Panc1 (cell line): ENCODE measurements at regions not wholly inside any gene's neighbourhood (a gene's known extent, or its start where the extent isn't known, plus 50 kb on each side); places are given as distances from the start of the nearest gene placed in this dataset.

ENCODE experiments used
- ATAC-seq: fragments of 200-7000 bp; cut with Tn5 transposase; 2 replicates; pipeline ENCODE4 v1.9.1; 2020; ENCODE audit warnings: mild to moderate bottlenecking, moderate library complexity
- BruUV-seq: library from RNA; stranded (reverse); fragments of 400-500 nt; replicated peaks from 2 replicates; lab custom pipeline; 2021; lab: Mats Ljungman, UMichigan
- CTCF ChIA-PET: fragments of 300-600 bp; sonication (Branson Sonifier 250); formaldehyde crosslinking; loops from one replicate; lab custom pipeline; 2022; ENCODE audit warnings: antibody characterized with exemption; lab: Charles Lee
- POLR2A ChIA-PET: fragments of 300-600 bp; sonication (Branson Sonifier 250); formaldehyde crosslinking; loops from one replicate; lab custom pipeline; 2022; ENCODE audit warnings: antibody characterized with exemption; lab: Charles Lee
- DNase-seq: peaks from one replicate; pipeline ENCODE4 v3.0.0-alpha.2; 2010; ENCODE audit warnings: low read depth, low spot score
- H3K27ac ChIP-seq: 2 replicates; pipeline ENCODE4 v1.5.1; 2011; ENCODE audit warnings: mild to moderate bottlenecking, low read length, inconsistent platforms
- H3K27me3 ChIP-seq: fragments of 200-500 bp; sonication (Bioruptor generic); 2 replicates; pipeline ENCODE4 v1.6.0; 2014; ENCODE audit warnings: low read length, inconsistent platforms; ENCODE audit not compliant: control insufficient read depth, insufficient read depth
- H3K36me3 ChIP-seq: fragments of 200-500 bp; sonication (Bioruptor generic); 2 replicates; pipeline ENCODE4 v1.5.1; 2014; ENCODE audit warnings: inconsistent platforms, mild to moderate bottlenecking, low read length, moderate library complexity; ENCODE audit not compliant: control insufficient read depth, insufficient read depth
- H3K4me1 ChIP-seq: 2 replicates; pipeline ENCODE4 v1.5.1; 2011; ENCODE audit warnings: inconsistent platforms, mild to moderate bottlenecking, low read length, moderate library complexity; ENCODE audit not compliant: control insufficient read depth, insufficient read depth
- H3K4me3 ChIP-seq, 2 experiments: 2 replicates each; pipeline ENCODE4 v1.5.1; 2011 to 2012; ENCODE audit warnings: low read depth in 2 of 2, low read length in 2 of 2, mild to moderate bottlenecking in 2 of 2, inconsistent platforms in 1 of 2, moderate library complexity in 1 of 2
- H3K9me3 ChIP-seq: fragments of 200-500 bp; sonication (Bioruptor generic); 2 replicates; pipeline ENCODE4 v1.5.1; 2014; ENCODE audit warnings: low read depth, mild to moderate bottlenecking, inconsistent platforms, low read length, moderate library complexity; ENCODE audit not compliant: control insufficient read depth, insufficient read depth
- CTCF ChIP-seq: fragments of 450-650 bp; IDR thresholded peaks from 2 replicates; pipeline ENCODE4 v1.5.1; 2017; ENCODE audit warnings: mild to moderate bottlenecking
- POLR2AphosphoS5 ChIP-seq: IDR thresholded peaks from 2 replicates; pipeline ENCODE4 v1.6.1; 2012; ENCODE audit warnings: mild to moderate bottlenecking, low read depth, low read length, moderate library complexity
- REST ChIP-seq, 2 experiments: IDR thresholded peaks; 2 replicates each; pipeline ENCODE4 v1.6.1; 2011 to 2012; ENCODE audit warnings: low read depth in 2 of 2, control low read depth in 1 of 2, low read length in 1 of 2, mild to moderate bottlenecking in 1 of 2, moderate library complexity in 1 of 2; ENCODE audit not compliant: insufficient read depth in 1 of 2
- SIN3A ChIP-seq: IDR thresholded peaks from 2 replicates; pipeline ENCODE4 v1.6.1; 2012; ENCODE audit warnings: low read depth, mild to moderate bottlenecking, low read length, moderate library complexity, borderline replicate concordance; ENCODE audit not compliant: insufficient read depth
- TCF7L2 ChIP-seq: IDR thresholded peaks from 2 replicates; pipeline ENCODE4 v1.6.1; 2011; ENCODE audit warnings: mild to moderate bottlenecking, low read depth, low read length, inconsistent platforms
- in situ Hi-C: cut with HindIII; loops from 2 replicates; pipeline ENCODE4 v1.10.0; 2016; ENCODE audit warnings: low sequenced_read_pairs, low pct_unique_long_range_greater_than_20kb
- intact Hi-C: fragments of 100-400 bp; cut with micrococcal nuclease; formaldehyde crosslinking; loops from one replicate; pipeline ENCODE4 v1.10.0; 2022; ENCODE audit not compliant: unreplicated experiment

- Histone ChIP-seq H3K9me3 (no peaks in the 10 kb centered on the region), H3K27ac (no peak overlapping the region), H3K4me3 (no peak overlapping the region), H3K27me3 (no peaks in the 10 kb centered on the region), H3K4me1 (no peaks in the 10 kb centered on the region), H3K36me3 (no peaks in the 10 kb centered on the region)
- ChIA-PET CTCF (no interaction called here), POLR2A (no interaction called here)
- ATAC-seq (no peak), DNase-seq (no peak)
- in situ Hi-C loops = no loop called here
- BruUV-seq = no TSS peak
- TF ChIP-seq CTCF = no peak
- TF ChIP-seq TCF7L2 = no peak
- TF ChIP-seq SIN3A = no peak
- TF ChIP-seq POLR2AphosphoS5 = no peak
- no peak for TF ChIP-seq REST (IDR thresholded peaks at IDR 0.05; ENCODE audit: insufficient read depth in 1 of 2, low read depth in 2 of 2, low read length in 1 of 2)
- intact Hi-C loops = no loop called here
These were observed 76.6 kb upstream of the VAV3 start for GRCh38 chr1:108041360-108042142.

DNA sequence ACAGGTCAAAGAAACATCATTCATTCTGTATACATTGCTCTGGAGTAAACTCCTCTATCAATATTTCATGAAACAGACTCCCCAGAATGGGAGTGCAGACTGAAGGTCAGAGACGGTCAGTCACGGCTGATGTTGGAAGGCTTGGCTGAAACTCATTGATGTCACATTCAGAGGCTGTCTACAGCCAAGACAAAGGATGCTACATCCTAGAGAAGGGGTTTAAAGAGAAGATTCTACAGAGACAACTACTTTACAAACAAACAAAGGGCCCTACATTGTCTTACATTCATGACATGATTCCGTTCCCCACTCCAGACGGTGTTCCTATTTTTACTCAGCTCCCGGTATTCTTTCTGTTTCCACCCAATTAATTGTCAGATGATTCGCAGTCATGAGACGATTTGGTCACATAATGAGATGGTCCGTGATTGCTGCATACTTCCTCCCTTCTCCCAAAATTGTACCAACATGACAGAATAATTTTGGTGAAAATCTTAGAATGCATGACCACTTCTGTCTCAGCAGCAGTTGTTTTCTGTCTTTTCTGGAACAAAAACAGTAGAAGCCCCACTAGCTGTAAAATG lies 73.8 kb upstream of the VAV3 start:
- TF ChIP-seq REST (IDR thresholded peaks at IDR 0.05; ENCODE audit: insufficient read depth in 1 of 2, low read depth in 2 of 2, low read length in 1 of 2) (no peak), POLR2AphosphoS5 (no peak), SIN3A (no peak), TCF7L2 (no peak), CTCF (no peak)
- in situ Hi-C loops = no loop called here
- POLR2A ChIA-PET = no interaction called here

More for the DNA sequence above, 73.8 kb upstream of the VAV3 start:
- intact Hi-C loops = no loop called here
- H3K27ac ChIP-seq = no peak overlapping the region
- H3K9me3 ChIP-seq = no peaks in the 10 kb centered on the region
- H3K4me1 ChIP-seq = no peaks in the 10 kb centered on the region
- no peaks in the 10 kb centered on the region for H3K36me3 ChIP-seq
- no TSS peak for BruUV-seq
- DNase-seq = no peak
- no peaks in the 10 kb centered on the region for H3K27me3 ChIP-seq
- H3K4me3 ChIP-seq = no peak overlapping the region
- CTCF ChIA-PET = no interaction called here
- ATAC-seq = no peak
